MCF 10A (cell line): ENCODE measurements at regions not wholly inside any gene's neighbourhood (a gene's known extent, or its start where the extent isn't known, plus 50 kb on each side); places are given as distances from the start of the nearest gene placed in this dataset.
A peak's percentile ranks its signal among the peaks of the same experiment; 100 is the strongest.

ENCODE experiments used
- BruUV-seq: library from RNA; stranded (reverse); fragments of 400-500 nt; replicated peaks from 2 replicates; lab custom pipeline; 2021; lab: Mats Ljungman, UMichigan
- CTCF ChIA-PET: fragments of 300-600 bp; sonication (Branson Sonifier 250); formaldehyde crosslinking; extraction: SDS; loops from one replicate; lab custom pipeline; 2021; ENCODE audit warnings: antibody characterized with exemption, inconsistent platforms; lab: Yijun Ruan, JAX
- POLR2A ChIA-PET: fragments of 300-600, 350-650 bp; sonication (Branson Sonifier 250); formaldehyde crosslinking; extraction: SDS; loops from one replicate; lab custom pipeline; 2020; ENCODE audit warnings: antibody characterized with exemption, inconsistent platforms; lab: Yijun Ruan, JAX
- DNase-seq: peaks from one replicate; pipeline ENCODE4 v3.0.0-alpha.2; 2018; ENCODE audit not compliant: unreplicated experiment
- H3K27ac Mint-ChIP-seq: one replicate; pipeline ENCODE4 v1.8.0; 2022; ENCODE audit warnings: mild to moderate bottlenecking, low read depth, mixed read lengths; ENCODE audit not compliant: unreplicated experiment
- H3K27me3 Mint-ChIP-seq: one replicate; pipeline ENCODE4 v1.8.0; 2022; ENCODE audit warnings: mixed read lengths; ENCODE audit not compliant: insufficient read depth, unreplicated experiment
- H3K36me3 Mint-ChIP-seq: one replicate; pipeline ENCODE4 v1.8.0; 2022; ENCODE audit warnings: mild to moderate bottlenecking, moderate library complexity, mixed read lengths; ENCODE audit not compliant: insufficient read depth, unreplicated experiment
- H3K4me1 Mint-ChIP-seq: one replicate; pipeline ENCODE4 v1.8.0; 2022; ENCODE audit warnings: mixed read lengths; ENCODE audit not compliant: insufficient read depth, unreplicated experiment
- H3K4me3 Mint-ChIP-seq: one replicate; pipeline ENCODE4 v1.8.0; 2022; ENCODE audit warnings: mild to moderate bottlenecking, moderate library complexity, mixed read lengths; ENCODE audit not compliant: unreplicated experiment
- H3K9me3 Mint-ChIP-seq: one replicate; pipeline ENCODE4 v1.8.0; 2022; ENCODE audit warnings: mixed read lengths; ENCODE audit not compliant: unreplicated experiment
- CTCF ChIP-seq: fragments of 200-600 bp; IDR thresholded peaks from one replicate; pipeline ENCODE4 v1.8.0; 2022; ENCODE audit warnings: antibody characterized with exemption, mild to moderate bottlenecking; ENCODE audit not compliant: unreplicated experiment
- intact Hi-C: fragments of 100-400 bp; cut with micrococcal nuclease; formaldehyde crosslinking; loops from 2 replicates; pipeline ENCODE4 v1.14.1; 2022

GRCh38 chr16:64543031-64543430 lies 578.8 kb downstream of the CDH11 start:
- DNase-seq = no peak
- no peak overlapping the region for H3K4me3 Mint-ChIP-seq
- H3K27me3 Mint-ChIP-seq = no peaks in the 10 kb centered on the region
- H3K9me3 Mint-ChIP-seq = peaks cover 24% of the 10 kb centered on the region
- peaks cover 11% of the 10 kb centered on the region for H3K4me1 Mint-ChIP-seq
- TF ChIP-seq CTCF = no peak
- ChIA-PET POLR2A (no interaction called here), CTCF (no interaction called here)
- H3K27ac Mint-ChIP-seq = no peak overlapping the region
- intact Hi-C loops = no loop called here
- no peaks in the 10 kb centered on the region for H3K36me3 Mint-ChIP-seq
- no TSS peak for BruUV-seq

- CTCF ChIA-PET = interaction anchor here (0.6 kb wide), 1 partner anchor 839 kb away, joined by 4 read pairs; no protein-coding TSS in a partner anchor
These were observed 579.7 kb downstream of the CDH11 start for GRCh38 chr16:64542152-64542551.

GRCh38 chr16:64541621-64542020 lies 580.2 kb downstream of the CDH11 start:
- TF ChIP-seq CTCF = no peak
- Mint-ChIP-seq H3K4me1 (peaks cover 11% of the 10 kb centered on the region), H3K27ac (no peak overlapping the region), H3K9me3 (peaks cover 16% of the 10 kb centered on the region), H3K4me3 (no peak overlapping the region), H3K36me3 (no peaks in the 10 kb centered on the region), H3K27me3 (no peaks in the 10 kb centered on the region)
- POLR2A ChIA-PET = no interaction called here
- CTCF ChIA-PET = interaction anchor here (0.6 kb wide), 1 partner anchor 838 kb away, joined by 4 read pairs; no protein-coding TSS in a partner anchor
- DNase-seq = no peak
- BruUV-seq = no TSS peak
- intact Hi-C loops = no loop called here

More at GRCh38 chr16:64542152-64542551, 579.7 kb downstream of the CDH11 start:
- no TSS peak for BruUV-seq
- TF ChIP-seq CTCF = no peak
- Mint-ChIP-seq H3K36me3 (no peaks in the 10 kb centered on the region), H3K27me3 (no peaks in the 10 kb centered on the region), H3K27ac (no peak overlapping the region), H3K4me3 (no peak overlapping the region), H3K9me3 (peaks cover 16% of the 10 kb centered on the region), H3K4me1 (peaks cover 11% of the 10 kb centered on the region)
- no peak for DNase-seq
- POLR2A ChIA-PET = no interaction called here
- intact Hi-C loops = no loop called here

GRCh38 chr16:64540434-64540833 lies 581.4 kb downstream of the CDH11 start:
- intact Hi-C loops = no loop called here
- Mint-ChIP-seq H3K4me1 (peaks cover 5% of the 10 kb centered on the region), H3K27me3 (no peaks in the 10 kb centered on the region), H3K36me3 (peaks cover 3% of the 10 kb centered on the region), H3K27ac (no peak overlapping the region), H3K9me3 (peaks cover 9% of the 10 kb centered on the region), H3K4me3 (no peak overlapping the region)
- no TSS peak for BruUV-seq
- CTCF ChIA-PET = no interaction called here
- DNase-seq = peak; percentile 4
- POLR2A ChIA-PET = interaction anchor here (0.5 to 0.8 kb wide), 3 partner anchors 94 to 1219 kb away, joined by 3 read pairs; no protein-coding TSS in a partner anchor
- no peak for TF ChIP-seq CTCF
